NCI-H1092 treated with DMSO at 0.1 percent for 48 hours (cell line): ENCODE measurements at regions not wholly inside any gene's neighbourhood (a gene's known extent, or its start where the extent isn't known, plus 50 kb on each side); places are given as distances from the start of the nearest gene placed in this dataset.
"Not testable (repeated sequence)": the region's sequence is repeated elsewhere in the genome, so short reads cannot be mapped to it uniquely, and the experiment has no call there.

Experiments used
- DNase-seq: peaks from one replicate; lab custom pipeline; 2025; lab: John Stamatoyannopoulos, UW

DNA sequence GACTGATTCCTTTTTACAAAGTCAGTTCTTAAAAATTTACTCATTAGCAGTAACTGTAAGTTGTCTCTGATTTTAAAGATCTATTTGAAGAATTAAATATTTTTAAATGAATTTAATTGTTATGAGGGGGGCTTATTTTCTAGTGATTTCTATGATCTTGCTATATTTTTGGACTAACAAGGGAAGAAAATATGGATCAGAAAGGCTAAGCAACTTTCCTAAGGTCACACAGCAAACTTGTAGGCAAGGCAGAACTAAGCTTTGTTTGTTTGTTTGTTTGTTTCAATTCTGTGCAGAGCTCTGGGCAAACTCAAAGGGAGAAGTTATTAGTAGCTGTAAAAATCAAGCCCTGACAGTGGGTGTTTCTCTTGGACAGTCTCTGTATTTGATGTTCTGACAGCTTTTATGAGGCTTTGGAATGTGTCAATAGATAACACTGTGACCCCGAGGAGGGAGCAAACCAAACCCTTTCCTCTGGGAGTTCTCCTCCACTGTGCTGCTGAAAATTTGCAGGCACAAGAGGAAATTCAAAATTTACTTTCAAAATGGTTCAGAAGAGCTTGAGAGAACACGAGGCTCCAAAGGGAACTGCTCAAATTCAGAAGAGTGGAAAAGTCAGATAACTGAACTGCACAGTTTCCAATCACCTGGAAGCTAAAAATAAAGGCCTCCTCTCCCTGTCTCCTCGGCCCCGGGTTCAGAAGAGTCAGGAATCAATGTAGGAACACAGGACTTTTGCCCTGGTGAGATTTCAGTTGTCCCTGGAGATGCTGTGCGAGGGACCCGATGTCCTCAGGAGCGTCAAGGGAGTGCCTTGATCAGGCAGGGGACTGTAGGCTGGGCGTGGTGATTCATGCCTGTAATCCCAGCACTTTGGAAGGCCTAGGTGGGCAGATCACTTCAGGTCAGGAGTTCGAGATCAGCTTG lies 325.7 kb downstream of the GATA3 start:
- no peak for DNase-seq

DNA sequence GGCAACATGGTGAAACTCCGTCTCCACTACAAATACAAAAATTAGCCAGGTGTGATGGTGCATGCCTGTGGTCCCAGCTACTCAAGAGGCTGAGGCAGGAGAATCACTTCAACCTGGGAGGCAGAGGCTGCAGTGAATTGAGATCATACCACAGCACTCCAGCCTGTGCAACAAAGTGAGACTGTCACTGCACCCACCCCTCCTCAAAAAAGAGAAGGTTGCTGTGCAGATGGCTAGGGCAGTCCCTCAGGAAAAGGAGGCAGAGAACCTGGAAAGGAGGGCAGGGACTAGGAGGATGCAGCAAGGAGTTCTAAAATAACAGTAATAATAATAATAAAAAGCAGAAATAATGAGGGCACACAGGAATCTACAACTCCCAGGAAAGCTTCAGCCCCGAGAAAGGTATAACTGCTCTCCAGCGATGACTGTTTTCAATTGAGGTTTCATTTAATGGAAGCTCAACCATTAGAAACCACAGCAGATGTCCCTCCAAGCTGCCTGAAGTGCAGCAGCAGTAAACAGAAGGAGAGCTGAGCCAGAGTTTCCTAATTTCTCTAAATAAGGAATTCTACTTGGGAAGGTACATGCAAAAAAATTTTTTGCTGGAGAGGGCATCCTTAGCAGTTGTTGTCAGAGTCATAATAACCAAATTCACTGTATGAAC lies 326.5 kb downstream of the GATA3 start:
- no peak for DNase-seq

DNA sequence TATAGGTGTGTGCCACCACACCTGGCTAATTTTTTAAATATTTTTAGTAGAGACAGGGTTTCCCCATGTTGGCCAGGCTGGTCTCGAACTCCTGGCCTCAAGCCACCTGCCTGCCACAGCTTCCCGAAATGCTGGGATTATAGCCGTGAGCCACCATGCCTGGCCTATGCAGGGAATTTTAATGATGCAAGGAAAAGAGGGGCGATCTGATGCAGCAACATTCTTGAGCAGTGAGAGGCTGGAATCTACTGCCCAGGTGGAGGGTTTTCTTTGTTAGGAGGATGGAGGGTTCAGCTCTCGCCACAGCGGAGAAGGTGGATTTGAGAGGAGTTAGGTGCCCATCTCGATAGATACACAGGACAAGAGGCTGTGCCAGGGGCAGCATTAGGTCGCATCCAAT lies 332.3 kb downstream of the GATA3 start:
- no peak for DNase-seq

DNA sequence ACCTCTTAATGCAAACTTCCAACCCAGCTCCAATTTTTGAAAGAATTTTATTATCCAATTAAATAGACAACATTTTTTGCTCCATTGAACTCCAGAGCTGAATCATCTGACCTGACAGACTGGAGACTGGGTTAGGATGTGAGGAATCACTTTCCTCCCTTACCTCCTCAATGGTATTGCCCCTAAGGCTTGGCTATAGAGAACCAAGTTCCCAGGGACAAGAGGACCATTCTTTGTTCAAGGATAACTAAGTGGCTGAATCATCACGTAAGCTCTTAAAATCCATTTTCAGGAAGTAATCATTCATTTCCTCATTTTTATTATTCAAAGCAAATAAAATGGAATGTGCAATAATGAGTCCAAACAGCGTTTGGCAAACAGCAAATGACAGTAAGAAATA lies 335.1 kb downstream of the GATA3 start:
- no peak for DNase-seq

DNA sequence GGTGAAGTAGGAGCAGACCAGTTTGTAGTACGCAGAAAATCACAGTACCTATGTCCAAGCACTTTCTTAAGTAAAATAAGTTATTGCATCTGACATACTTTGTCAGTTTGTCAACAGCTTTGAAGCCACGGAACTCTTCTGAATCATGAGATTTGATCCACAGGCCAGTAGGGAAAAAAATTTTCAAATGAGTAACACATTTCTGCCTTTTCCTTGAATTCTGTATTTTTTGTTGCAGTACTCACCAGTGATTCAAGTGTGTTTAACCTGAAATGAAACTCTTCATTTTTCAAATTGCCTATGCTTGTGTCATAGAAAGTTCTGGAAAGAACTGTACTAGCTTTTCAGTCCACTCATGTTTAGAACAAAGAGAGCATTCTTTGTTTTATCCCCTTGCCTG lies 337.7 kb downstream of the GATA3 start:
- no peak for DNase-seq

DNA sequence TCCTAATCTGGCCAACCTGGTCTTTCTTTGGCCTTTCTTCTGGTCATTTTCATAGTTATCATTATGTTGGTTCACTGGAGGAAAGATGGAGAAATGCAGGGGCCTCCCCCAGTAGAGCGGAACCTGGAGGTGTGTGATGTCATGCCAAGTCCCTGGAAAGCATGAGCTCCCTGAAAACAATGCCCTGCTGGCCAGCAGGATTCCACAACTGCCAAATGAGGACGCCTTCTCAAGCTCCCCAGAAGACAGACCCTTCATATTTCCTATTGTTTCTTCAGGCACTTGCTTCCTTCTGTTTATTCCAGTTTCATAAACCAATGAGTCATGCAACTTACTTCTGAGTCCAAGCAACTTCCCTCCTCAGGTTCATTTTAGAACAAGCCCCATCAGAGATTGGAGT lies 339.0 kb downstream of the GATA3 start:
- no peak for DNase-seq

DNA sequence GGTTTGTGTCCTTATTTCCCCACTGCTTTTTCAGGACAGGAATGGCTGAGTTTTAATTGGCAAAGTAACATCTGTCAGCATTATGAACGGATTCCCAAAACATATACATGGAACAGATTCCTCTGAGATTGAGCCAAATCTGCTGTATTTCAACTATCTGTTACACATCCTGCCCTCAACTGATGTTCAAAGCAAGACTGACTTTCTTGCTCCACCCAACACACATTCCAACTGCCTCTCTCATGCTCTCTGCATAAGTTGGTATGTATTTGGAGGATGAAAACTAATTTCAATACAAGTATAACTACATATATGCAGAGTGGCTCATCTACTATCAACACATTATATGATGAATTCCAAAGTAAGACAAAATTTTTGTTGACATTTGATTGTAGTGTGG lies 342.2 kb downstream of the GATA3 start:
- no peak for DNase-seq

DNA sequence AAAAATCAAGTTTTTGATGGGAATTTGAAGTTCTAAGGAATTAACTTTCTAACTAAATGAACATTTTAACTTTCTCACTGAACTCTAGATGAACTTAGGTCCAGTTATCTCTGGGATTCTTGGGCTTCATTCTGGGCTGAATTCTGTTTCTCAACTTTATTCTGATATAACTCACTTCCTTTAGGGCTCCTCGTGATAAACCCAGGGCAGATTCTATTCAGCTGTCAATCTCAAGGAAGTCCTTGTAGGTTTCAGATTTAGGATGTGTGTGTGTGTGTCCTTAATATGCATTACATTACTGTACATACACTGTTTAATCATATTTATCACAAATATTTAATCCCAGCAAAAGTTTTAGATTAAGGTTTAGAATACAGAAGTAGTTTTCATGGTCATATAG lies 344.3 kb downstream of the GATA3 start:
- DNase-seq: no peak

DNA sequence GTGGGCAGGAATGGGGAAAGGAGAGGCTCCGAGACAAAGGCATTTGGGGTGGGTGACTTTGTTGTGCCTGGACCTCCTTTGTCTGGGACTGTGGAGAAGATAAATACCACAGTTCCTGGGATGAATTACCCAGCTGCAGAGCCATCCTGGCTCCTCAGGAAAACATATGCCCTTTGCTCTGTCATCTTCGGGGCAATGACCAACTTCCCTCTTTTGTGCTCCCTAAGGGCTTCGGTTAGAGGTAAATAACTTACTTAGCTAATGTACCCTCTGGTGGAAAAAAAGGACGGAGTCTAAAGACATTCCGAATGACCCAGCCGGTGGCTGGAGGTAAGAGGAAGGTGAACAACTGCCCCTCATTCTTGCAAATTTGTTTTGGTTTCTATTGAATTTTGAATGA lies 345.7 kb downstream of the GATA3 start:
- DNase-seq: no peak

DNA sequence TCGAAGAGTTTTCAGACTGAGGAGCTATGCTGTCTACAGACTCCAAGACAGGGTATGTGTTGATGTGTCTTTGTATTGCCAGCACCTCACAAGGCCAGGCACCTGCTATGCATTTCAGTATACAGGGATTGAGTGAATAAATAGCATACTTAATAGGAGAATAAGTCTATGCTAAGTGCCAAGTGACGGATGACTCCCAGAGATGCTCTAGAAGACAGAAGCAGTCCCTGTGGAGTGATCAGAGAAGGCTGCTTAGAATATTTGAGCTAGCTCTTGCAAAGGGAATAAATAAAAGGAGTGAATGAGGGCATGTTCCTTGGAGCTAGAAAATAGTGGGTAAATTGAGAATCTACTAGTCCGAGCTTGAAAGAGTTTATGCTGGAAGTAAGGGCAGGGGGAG lies 346.4 kb downstream of the GATA3 start:
- no peak for DNase-seq

DNA sequence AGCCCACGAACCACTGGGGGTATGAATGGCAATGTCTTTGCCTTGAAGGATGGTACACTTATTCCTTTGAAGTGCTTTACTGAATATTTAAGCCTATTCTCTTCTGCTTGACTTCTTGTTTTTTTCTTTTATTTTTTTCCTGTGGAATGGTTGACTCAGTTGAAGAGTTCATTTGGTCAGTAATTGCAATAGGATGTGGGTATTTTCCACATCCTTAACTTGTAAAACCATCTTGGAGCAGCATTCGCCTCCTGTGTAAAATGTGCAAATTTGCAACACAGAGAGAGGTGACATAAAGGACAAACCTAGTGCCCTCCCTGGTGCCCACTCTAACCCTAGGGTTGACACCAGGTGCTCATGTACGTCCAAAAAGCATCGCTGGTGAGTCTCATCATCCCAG lies 347.0 kb downstream of the GATA3 start:
- no peak for DNase-seq

DNA sequence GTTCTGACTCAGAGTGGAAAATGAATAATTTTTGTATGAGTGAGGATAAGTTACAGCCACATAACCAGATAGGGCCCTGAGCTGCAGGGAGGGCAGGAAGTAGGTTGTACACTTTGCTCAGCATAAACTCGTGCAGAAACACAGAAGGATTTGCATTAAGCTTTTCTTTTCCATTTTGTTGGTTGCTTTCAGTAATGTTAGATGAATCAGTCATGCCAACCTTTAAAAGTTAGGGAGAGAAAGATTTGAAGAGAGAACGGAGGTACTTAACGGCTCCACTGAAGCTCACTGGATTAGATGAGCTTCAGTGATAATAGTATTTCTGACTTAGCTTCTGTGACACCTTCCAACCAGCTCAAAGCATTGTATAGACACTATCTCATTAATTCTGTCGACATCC lies 348.1 kb downstream of the GATA3 start:
- no peak for DNase-seq

DNA sequence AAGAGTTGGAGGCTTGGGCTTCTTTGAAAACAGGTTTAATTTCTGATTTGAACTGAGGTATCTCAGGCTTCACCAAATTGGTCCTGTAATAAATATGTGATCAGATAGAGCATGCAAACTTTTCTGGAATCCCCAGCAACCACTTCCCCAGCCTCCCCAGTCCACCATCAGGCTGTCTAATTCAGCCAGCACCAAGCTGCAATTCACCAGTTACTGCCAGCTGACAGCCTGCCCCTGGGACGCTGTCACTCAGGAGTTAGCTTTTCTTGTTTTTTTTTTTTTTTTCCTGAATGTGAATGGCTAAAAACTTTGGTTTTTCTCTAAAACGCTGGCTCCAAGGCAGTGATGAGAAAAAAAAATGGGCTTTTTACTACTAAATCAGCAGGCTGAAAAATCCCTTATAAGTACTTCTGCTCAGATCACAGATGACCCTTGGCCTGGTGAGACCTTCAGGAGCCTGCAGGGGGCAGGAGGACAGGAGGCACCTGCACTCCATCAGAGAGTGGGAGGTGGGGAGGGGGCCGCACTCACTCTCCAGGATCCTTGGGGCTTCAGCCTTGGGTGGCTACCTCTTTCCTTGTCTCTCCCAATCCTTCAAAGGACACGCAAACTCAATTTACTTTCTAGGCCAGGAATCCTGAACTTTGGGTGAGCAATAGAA lies 349.4 kb downstream of the GATA3 start:
- DNase-seq: no peak

DNA sequence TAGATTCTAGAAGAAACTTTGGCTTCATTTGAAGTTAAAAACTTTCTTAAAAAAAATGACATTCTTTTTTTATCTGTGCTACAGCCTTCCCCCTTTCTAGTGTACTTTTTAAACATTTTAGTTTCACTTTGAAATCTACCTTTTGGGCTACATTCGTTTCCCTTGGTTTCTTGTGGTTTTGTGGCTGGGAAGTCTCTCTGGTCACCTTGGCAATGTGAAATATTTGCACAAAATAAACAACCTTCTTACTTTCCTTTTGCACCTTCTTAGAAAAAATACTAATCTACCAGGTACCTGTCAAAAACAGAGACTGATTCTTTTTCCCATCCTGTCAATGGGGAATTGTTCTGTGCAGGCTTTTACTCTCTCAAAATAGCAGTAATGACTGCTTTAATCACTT lies 350.2 kb downstream of the GATA3 start:
- DNase-seq: no peak

DNA sequence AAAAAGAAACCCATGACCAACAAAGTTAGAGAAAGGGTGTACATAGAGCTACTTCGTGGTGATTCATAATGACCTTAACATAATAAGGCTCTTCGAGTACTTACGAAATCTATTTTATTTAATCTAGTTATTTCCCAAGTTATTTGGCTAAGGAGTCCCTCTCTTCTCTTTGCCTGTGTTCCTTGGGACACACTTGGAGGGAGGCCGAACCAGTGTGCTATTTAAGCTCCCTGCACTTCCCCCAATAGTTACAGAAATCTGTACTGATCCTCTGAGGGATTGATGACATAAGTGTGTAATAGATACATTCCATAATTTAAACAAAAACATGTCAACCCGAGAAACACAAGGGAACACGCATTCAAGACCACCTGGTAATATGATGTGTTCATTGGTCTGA lies 351.1 kb downstream of the GATA3 start:
- DNase-seq: no peak

DNA sequence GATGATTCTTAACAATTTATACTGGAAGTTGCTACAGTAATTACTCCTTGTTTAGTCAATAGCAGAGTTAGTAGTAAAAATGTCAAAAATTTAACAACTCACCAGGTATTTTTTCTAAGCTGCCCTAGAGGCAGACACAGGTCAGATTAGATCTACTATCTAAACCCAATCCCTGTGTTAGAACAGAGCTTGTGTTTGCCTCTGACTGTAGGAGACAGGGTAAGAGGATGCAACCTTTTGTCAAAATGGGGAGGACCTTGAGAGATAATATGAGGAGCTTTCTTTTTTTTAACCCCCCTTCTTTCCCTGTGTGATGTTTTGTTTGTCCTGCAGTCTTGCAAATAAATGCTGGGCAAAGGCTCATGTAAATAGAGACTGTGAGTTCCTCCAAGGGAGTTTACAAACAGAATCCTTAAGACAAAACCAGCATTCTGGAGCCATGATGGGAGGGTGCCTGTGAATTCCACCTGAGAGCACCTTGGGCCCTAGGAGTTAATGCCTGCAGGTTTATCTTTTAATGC lies 353.1 kb downstream of the GATA3 start:
- no peak for DNase-seq

DNA sequence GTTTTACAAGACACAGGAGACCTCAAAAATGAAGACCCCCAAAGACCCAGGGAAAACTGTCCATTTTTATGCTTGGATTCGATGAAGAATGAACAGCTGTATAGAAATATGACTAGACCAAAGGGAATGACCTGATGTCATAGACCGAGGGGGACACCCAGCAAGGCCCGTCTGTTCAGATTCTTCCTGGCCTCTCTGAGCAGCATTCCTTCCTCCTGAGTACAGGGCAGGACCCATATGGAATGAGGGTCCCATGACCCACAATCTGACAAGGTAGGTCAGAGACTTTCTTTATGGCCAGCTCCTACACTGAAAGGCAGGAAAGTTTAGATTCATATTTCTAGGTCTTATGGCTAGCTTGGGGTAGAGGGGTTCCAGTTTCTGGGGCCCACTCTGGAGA lies 356.0 kb downstream of the GATA3 start:
- no peak for DNase-seq

DNA sequence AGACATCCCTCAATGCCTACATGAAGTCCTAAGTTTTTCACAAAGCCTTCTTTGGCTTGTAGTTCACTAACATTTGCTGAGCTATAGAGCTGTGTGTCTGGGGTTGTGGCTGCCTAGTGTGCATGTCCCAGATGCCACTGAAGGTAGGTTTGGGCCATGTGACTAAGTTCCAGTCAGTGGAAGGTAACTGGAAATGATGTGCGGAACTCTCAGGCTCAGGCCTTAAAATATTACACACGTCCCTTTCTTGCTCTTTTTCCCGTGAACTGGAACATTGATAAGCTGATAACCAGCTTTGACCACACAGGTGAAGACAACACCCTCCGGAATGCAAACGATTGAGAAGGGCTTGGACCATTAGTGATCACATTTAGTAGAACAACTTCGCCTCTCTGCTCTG lies 358.1 kb downstream of the GATA3 start:
- no peak for DNase-seq

DNA sequence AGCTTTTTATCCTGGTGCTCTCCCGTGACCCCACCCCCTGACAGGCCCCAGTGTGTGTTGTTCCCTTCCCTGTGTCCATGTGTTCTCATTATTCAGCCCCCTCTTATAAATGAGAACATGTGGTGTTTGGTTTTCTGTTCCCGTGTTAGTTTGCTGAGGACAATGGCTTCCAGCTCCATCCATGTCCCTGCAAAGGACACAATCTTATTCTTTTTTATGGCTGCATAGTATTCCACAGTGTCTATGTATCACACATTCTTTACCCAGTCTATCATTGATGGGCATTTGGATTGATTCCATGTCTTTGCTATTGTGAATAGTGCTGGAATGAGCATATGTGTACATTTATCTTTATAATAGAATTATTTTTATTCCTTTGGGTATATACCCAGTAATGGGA lies 360.5 kb downstream of the GATA3 start:
- DNase-seq: not testable (repeated sequence)

DNA sequence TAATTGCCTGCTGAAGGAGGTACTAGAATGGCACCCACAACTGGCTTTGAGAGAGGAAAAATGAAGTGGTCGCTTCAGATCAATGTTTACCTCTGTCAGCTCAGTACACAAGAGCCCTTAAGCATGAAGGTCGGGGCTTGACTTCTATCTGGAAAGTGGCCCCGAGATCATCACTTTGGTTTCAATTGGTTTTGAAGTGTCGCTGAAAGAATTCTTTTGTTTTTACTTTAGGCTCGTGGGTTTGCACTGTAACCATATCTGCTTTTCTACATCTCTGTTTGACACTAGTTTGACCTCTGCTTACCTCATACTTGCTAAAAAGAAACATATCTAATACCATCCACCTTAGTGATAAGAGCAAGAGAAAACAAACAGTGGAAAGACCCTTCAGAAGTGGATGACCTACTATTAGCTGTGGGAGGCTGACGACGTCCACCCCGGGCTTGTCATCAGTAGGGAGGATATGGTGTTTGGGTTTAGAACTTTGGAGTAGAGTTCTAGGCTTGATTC lies 361.8 kb downstream of the GATA3 start:
- no peak for DNase-seq

DNA sequence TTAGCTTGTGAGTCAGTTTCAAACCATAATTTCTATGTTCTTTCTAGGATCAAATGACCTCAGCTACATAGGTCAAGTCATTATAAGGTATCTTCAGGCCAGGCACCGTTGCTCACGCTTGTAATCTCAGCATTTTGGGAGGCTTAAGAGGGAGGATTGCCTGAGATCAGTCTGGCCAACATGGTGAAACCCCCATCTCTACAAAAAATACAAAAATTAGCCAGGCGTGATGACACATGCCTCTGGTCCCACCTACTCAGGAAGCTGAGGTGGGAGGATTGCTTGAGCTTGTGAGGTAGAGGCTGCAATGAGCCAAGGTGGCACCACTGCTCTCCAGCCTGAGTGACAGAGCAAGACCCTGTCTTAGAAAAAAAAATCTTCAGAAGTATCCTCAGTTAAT lies 362.3 kb downstream of the GATA3 start:
- DNase-seq: no peak

DNA sequence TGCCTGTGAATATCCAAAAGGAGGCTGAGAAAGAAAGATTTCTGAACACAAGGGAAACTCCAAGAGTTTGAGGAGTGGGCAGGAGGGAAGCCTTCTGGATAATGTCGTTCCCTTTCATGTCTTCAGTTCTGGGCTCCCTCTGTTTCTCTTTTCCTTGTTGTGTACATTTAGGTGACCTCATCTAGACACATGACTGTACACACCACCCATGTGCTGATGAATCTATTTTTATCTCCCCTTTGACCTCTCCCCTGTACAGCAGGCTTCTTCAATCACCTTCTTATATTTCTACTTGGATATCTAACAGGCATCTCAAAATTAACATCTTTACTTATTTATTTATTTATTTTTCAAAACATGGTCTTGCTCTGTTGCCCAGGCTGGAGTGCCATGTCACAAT lies 363.1 kb downstream of the GATA3 start:
- DNase-seq: no peak

DNA sequence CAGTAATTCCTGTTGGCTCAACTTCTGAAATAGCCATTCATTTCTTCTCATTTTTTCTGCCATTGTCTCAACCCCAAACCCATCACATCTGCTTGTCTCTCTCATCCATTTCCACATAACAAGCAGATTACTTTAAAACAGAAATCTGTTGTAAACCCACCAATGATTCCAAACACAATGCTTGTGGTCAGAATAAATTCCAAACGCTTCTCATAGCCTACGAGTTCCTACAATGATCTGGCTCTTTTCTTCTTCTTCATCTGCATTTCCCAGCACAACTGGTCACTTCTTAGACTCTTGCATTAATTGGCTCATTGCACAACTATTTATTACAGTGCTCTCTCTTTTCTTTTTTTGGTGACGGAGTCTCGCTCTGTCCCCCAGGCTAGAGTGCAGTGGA lies 364.1 kb downstream of the GATA3 start:
- no peak for DNase-seq
